ENCODE measurements at regions not wholly inside any gene's neighbourhood (a gene's known extent, or its start where the extent isn't known, plus 50 kb on each side); places are given as distances from the start of the nearest gene placed in this dataset.

DNA sequence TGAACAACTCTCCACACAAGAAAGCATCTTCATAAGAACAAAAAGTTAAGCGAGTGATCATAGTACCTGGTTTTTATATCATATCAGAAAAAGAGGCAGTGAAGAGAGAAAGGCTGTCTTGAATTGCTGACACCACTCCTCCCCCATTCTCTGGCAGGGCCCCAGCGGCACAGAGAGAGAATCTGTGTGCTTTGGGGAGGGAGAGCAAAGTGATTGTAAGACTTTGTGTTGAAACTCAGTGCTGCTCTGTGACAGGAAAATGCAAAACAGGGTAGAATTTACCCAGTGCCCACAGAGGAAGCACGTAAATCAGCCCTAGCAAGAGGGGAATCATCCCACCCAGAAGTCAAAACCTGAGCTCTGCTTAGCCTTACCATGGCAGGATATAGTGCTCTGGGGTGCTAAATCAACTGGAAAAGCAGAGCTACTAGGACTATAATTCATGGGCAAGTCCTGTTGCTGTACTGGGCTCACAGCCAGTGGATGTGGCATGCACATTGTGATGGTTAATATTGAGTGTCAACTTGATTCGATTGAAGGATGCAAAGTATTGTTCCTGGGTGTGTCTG is 174.6 kb downstream of the PRR32 start:
- no peak for TF ChIP-seq POLR2A (IDR thresholded peaks at IDR 0.05; ENCODE audit: low read depth, low read length)
- TF ChIP-seq POLR2AphosphoS5 (IDR thresholded peaks at IDR 0.05; ENCODE audit: low read depth, low read length) = no peak
- TF ChIP-seq TAF1 (IDR thresholded peaks at IDR 0.05; ENCODE audit: low read depth, low read length) = no peak
- no peak for TF ChIP-seq POU2F2 (IDR thresholded peaks at IDR 0.05; ENCODE audit: low read depth, low read length)

Data from GM12891 (cell line).